OCI-M1 (cell line): ENCODE measurements at regions not wholly inside any gene's neighbourhood (a gene's known extent, or its start where the extent isn't known, plus 50 kb on each side); places are given as distances from the start of the nearest gene placed in this dataset.

Source experiments
- DNase-seq: peaks from one replicate; lab custom pipeline; 2025; lab: John Stamatoyannopoulos, UW

DNA sequence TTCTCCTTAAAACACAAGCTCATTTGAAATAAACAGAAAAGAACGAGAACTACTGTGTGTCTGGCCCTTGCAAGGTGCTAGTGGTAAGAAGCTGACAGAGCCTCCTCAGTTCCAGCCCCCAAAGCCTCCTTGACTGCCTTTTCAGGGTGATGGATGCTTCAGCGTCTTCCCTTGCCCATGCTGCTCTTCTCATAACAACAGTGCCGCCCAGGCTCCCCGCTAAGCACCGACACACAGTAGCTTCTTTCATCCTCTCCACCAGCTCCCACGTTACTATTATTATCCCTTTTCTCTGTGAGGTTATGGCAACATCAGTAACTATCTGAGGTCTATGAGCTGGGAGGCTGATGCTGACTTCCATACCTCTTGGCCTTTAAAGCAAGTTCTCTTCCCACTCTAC is 418.6 kb downstream of the TSN start:
- no peak for DNase-seq

DNA sequence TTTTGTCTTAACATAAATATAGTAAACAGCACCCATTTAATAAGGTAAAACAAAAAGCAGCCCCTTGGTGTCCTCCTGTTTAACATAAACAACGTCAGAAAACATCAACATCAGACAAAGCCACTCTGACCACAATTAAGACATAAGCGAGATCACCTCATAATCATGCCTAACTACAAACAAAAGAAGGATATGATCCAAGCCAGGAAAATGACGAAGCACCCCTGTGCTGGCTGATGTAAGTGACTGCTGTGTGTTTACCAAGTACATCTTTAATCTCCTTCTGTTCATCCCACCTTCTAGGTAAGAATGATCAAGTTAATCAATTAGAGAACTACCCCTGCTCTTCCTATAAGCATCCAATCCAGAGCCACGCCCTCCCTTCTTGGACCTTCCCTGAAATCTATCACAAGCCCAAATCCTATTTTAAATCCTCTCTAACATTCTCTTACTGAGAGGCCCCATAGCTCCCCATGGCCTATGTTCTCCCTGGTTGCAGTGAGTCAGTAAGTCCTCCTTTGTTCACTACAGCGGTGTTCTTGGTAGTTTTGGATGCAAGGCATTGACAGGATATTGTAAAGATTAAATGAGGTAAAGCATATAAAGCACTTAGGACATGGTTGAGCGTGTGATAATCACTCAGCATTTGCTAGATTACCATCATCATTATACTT is 424.2 kb downstream of the TSN start:
- DNase-seq, result no peak

DNA sequence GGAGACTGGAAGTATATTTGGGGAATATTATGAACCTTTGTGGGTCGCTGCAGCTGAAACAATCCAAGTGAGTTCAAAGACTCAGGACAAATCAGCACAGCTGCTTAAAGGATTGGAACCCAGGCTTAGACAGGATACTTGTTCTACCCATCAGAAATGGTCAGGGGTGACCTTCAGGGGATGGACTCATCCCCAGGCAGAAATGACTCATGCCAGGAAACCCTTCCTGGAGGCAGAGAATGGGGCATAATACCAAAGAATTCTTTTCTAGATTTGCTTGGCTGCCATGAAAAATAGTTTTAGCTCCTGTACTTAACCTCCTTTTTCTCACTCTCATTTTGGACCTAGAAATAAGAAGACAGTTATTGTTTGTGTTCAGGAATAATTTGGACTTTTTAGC is 425.5 kb downstream of the TSN start:
- no peak for DNase-seq

DNA sequence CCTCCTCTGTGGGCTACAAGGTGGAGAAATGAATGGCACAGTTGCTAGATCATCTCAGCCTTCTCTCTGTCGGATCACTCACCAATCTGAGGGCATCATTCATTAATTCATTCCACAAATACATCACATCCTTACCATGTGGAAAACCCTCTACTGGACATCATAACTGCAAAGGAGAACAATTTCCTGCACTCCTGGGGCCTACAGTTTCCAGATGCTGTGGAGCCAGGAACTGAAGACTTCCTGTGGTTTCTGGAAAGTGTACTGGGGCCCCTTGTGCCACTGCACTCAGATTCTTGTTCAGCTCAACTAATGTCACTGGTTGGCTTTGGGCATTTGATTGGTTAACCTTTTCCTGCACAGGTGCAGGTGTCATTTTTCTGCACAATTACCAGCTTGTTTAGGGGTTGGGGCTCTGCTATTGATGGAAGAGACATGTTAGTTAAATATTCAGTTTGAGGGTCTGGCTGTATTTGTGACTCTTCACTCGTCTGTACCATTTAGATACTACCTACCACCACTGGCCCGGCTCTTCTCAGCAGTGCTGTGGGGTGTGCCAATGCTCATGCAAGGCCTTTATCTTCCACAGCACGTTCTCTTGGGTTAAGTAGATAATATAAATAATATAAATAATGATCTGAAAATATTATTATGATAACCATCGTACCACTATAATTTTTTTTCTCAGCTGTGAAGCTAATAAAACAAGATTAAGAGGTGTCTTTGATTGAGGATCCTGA is 427.3 kb downstream of the TSN start:
- DNase-seq, result no peak

DNA sequence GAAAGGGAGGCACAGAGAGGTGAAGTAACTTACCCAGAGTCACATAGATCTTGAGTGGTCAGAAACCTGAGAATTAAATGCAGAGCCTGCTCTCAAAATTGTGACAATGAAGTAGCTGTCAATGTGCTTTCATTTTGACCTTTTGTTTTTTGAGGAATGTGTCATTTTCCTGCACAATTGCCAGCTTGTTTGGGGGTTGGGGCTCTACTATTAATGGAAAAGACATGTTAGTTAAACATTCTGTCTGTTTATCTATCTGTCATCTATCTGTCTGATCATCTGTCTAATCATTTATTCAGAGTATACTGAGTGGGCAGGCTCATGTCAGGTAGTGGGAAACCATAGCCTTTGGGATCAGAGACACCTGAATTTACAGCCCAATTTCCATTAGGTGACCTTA is 428.4 kb downstream of the TSN start:
- DNase-seq, result no peak

DNA sequence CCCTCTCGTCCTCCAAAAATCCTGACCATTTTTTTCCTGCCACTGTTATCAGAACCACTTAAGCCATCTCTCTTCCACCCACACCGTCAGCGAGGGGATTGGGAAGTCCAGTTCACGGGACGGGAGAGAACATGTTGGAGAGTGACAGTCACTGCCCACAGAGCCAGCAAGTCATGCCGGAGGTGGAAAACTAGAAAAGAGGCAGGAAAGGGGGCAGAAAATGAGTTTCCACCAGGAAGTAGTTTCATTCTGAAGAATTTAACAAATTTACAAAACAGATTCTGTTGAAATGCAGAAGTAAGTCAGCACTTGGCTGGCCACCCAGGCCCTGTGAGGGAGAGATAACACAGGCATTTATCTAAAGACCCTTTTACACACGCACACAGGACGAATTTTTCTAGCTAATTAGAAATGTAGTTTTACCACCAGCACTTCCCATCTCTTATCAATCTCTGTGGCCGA is 431.3 kb downstream of the TSN start:
- DNase-seq, result peak; percentile 97

DNA sequence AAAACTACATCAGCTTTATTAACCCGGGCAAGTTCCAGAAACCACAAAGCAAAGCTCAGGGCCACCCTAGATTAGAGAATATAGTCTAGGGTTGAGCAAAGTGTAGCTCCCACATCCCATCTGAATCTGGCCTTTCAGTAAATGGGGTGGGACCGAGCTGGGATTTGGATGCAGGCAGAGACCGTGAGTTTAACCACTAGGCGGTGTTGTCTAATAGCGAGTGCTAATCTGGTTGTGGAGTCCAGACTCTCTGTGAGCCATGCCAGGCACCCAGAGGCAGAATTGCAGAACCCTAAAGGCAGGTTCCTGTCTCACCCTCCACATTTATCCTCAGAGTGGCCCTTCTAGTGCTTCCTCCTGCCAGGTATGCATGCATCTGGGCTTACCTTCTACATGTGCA is 435.9 kb downstream of the TSN start:
- peak; percentile 83 for DNase-seq

DNA sequence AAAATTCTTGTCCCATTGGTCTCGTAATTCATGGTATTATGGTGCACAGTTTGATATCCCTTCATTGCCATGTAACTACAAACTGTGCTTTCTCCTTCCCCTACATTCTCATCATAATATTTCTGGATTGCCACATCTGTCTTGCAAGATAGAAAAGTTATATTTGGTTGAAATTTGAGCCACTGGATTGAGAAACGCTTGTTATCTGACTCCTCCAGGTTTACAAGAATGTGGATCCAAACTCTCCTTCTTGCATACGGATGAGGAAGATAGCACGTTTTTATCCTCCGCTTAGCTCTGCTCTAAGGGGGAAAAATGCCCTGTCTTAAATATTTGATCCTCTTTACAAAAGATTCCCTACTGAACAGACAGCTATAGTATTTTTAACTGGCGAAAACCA is 438.2 kb downstream of the TSN start:
- DNase-seq, result peak; percentile 96

DNA sequence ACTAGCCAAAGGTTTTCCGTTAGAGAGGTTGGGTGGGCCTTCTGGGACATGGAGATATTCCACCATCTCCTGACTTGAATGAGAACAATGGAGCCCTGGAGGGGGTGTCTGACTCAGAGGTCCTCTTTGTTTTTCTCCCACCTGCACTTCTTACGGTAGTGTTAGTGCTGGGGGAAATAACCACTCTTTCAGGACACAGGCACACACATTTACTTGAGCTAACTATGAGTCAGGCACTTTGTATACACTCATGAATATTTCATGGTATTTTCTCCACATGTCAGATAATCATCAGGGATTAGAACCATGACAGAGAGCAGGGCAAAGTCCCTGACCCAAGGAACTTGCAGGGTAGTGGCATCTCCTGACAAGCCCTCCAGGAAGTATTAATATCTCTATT is 439.1 kb downstream of the TSN start:
- DNase-seq, result peak; percentile 44

DNA sequence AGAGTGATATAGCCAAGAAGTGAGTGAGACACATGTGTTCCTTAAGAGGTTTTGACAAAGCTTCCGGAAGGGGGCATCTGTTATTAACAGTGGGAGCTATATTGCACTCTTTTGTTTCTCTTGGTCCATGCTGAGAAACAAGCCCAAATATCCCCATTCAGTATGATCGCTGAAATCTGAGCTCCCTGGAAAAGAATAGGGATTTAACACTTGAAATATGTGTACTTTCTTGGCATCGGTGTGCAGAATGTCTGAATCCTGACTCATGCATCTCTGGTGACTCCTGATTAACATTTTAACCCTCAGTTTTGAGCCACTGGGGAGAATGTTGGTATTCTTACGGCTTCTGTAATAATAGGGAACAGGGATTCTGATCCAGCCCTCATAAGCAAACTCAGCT is 448.1 kb downstream of the TSN start:
- DNase-seq, result no peak

DNA sequence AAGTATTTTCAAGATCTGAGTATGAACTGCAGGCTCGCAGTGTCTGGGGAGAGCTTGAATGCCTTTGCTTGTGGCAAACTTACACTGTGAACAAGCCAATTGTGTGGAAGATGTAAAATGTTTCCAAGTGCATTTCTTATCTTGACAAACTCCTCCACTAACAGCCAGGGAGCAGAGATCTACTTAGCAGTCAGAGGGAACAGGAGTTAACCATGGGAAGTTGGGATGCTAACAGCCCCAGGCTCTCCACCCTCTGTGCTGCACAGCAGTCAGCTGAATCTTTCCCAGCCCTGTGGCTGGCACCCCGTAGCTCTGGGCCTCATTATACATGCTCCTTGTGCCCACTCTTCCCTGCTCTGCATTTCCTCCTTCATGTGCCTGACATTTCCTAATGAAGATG is 450.2 kb downstream of the TSN start:
- no peak for DNase-seq

DNA sequence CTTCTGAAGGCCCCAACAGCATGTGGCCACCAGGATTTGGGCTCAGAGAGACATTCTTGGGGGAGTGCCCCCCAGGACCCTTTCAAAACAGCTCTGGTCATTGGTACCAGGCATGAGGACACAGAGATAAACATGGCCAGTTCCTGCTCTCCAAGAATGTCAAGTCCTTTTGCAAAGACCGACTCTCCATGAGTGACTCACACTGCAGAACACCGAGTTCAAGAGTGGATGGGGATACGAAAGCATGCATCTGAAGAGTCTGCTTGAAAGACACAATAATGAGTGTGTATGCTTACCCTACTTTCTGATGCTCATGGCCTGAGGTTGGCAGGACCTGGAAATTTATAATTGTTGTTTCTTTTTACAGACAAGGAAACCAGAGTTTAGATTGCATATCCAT is 450.6 kb downstream of the TSN start:
- DNase-seq, result no peak

DNA sequence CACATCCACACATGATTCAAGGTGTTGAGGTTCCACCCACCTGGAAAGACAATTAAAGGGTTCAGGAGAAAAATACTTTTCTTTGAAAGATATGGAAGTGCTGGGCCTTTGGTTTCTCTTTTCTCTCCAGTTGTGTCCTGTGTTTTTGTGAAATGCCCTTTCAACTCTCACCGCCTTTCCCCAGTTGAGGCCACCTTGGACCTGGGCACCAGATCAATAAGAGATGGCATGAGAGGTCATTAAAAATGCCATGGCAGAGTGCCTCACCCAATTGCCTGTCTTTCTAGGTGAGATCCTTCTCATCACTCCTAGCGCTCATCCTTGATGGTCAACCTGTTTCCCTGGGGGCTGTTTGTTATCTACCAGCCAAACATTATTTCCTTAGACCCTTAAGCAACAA is 453.9 kb downstream of the TSN start:
- DNase-seq, result no peak

DNA sequence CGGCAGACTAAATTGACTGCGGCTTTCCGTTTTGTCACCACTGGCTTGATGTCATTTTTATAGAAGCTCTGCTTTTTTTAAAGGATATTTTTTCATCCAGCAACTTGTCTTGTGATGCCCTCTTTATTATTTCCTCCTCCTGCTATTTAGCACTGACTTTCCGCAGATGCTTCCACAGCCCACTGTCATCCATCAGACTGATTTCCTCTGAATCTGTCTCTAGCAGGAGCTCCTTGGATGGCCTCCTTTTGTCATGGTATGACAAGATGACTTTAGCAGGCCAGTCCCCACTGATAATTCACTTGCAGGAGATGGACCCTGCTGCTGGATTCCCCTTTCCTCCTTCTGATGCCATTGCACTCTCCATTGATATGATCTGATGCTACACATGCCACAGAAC is 454.6 kb downstream of the TSN start:
- no peak for DNase-seq

DNA sequence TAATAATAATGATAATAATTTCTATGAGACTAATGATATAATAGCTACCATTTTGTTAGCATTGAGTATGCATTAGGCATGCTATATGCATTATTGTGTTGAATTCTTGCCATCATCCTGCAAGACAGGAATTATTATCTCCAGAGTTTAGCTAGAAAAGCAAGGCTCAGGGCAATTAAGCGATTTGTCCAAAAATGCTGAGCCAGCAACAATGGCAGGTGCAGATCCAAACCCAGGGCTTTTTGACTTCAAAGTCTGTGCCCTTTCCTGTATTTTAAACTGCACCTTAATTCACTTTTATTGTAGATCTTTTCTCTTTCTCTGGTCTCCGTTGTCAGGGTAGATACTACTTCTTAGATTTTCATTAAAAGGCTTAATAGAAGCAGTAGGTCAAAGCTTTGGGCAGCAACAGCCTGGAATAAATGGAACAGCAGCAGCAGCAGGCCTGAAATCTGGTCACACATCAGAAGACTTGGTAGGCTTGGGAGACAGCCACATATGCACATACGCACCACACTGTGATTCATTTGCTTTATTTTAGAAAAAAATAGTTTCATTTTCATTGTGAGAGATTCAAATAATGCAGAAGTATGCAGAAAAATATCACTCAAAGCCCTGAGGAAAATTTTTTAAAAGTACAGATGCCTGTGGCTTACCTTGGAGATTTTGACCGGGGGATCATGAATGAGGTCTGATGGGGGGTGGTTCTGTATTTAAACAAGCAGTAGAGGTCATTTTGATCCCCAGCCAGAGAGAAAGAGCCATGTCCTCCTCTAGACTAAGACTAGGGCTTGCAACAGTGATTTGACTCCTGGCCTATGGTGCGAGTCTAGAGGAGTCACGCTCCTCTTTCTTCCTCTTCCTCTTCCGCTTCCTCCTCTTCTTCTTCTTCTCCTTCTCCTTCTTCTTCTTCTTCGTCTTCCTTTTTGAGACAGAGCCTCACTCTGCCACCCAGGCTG is 455.7 kb downstream of the TSN start:
- no peak for DNase-seq

DNA sequence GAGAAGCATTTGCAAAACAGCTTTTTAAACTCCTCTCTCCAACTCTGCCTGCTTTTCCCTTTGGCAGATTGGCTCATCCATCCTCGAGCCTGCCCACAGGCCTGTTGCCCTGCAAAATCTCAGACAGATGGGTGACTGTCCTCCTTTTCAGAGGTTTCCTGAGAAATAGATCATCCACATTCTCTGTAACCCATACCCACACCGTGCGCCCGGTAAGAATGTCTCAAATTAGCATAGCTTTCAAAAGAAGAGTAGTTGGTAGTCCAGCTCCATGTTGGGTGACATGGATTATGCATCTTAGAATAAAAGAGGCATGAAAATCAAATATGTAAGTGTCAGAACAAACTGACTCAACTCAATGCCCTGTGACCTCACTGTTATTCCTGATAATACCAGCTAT is 457.9 kb downstream of the TSN start:
- no peak for DNase-seq

DNA sequence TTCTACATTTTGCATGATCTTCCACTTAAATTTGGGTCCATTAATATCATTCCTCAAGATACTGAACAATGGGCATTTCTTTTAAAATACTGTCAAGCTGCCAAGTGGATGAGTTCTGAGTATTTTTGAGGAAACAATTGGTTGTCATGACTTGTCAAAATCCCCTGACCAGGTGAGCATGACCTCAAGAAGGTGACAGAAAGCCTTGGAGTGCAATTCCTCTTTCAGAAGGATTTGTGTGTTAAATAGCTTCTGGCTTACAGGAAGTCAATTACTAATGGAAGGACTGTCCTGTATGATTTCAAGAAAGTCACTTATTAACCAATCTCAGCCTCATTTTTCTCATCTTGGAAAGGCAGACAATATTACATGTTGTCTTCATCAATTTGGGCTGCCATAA is 460.6 kb downstream of the TSN start:
- DNase-seq, result no peak

DNA sequence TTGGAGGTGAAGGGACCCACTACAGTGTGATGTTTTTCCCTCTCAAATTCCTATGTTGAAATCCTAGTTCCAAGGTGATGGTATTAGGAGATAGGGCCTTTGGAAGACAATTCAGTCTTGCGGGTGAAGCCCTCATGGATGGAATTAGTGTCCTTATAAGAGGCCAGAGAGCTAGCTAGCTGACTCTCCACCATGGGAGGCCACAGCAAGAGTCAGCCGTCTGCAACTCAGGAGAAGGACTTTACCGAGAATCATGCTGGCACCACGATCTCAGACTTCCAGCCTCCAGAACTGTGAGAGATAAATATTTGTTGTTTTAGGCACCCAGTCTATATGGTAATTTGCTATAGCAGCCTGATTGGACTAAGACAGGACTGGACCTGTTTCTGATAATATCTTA is 461.4 kb downstream of the TSN start:
- no peak for DNase-seq

DNA sequence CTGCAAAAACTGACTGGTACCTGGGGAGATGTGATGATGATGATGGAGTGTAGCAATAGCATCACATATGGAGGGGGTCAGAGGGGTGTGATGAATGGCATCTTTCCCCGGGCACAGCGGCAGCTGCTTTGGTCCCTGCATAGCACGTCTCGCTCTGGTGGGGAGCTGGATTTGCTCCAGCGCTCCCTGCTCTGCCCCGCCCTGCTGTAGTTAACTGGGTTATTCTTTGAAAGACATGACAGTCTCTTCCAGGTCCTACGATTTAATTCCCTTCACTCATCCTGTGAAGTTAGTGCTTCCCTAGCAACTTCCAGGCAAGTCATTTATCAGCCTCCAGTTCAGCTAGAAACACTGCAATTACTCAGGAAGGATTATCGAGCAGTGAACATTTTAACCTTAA is 463.1 kb downstream of the TSN start:
- DNase-seq, result no peak

DNA sequence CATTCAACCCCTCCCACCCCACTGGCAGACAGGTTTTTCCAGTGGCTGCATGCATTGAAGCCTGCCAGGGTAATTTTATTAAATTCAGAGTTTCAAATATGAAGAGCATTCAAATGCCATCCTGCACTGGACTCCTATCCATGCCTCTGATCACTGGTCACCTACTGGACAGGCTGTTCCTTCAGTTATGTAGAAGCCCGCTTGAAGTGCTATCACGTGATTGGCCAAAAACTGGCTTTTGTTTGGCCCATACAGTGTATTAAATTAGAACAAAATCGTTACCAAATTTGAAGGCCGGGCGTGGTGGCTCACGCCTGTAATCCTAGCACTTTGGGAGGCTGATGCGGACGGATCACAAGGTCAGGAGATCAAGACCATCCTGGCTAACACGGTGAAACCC is 464.1 kb downstream of the TSN start:
- DNase-seq, result no peak

DNA sequence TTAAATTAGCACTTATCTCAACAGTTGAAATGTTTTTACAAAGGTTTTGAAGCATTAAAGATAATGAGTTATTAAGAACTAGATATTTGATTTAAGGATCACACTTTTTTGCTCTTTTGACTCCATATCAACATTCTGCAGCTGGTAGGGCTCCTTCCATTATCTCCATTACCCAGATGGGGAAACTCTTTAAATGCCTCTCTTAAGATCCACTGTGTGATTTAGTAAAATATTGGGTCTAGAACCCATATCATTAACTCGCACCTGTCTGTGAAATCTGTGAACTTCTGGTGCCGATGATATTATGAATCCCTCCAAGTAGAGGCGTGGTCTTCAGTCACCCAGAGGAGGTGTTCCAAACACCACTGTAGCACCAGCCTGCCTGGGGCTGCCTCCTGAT is 466.2 kb downstream of the TSN start:
- DNase-seq, result peak; percentile 28

DNA sequence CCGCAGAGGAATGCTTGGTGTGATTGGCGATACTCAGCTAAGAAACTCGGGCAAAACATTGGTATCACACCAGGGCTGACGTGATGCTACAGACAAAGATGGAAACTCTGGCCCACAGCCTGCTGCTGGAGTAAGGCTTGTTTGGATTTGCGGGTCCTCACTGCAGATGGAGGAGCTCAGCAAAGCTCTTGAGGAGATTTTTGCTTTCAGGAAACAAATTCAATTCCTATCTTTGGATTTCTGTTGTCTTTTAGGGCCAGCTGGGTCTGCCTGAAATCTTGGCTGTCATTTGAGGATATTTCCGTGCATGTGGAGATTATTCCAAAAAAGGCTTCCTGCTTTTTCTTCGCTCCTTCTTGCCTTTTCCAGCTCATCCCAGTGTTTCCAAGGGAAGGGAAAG is 475.8 kb downstream of the TSN start:
- DNase-seq, result no peak

DNA sequence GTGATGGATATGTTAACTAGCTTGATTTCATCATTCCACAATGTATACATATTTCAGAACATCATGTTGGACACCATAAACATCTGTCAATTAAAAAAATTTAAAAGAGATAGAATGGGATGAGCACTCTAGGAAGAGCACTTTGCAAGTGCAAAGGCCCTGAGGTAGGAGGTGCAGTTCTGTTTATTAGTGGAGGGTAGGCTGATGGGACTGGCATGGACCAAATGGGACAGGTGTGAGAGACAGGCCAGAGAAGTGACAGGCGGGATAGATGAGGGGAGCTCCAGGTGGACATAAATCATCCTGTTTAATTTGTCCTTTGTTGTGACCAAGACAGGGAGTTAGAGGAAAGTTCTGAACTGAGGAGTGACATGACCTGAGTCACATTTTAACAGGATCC is 477.9 kb downstream of the TSN start:
- no peak for DNase-seq
